ENCODE measurements at regions not wholly inside any gene's neighbourhood (a gene's known extent, or its start where the extent isn't known, plus 50 kb on each side); places are given as distances from the start of the nearest gene placed in this dataset.
"Not testable (repeated sequence)": the region's sequence is repeated elsewhere in the genome, so short reads cannot be mapped to it uniquely, and the experiment has no call there.

DNA sequence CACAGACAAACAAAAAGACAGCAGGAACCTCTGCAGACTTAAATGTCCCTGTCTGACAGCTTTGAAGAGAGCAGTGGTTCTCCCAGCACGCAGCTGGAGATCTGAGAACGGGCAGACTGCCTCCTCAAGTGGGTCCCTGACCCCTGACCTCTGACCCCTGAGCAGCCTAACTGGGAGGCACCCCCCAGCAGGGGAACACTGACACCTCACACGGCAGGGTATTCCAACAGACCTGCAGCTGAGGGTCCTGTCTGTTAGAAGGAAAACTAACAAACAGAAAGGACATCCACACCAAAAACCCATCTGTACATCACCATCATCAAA is 182.3 kb upstream of the NECTIN3 start:
- TF ChIP-seq, protein P1, sequence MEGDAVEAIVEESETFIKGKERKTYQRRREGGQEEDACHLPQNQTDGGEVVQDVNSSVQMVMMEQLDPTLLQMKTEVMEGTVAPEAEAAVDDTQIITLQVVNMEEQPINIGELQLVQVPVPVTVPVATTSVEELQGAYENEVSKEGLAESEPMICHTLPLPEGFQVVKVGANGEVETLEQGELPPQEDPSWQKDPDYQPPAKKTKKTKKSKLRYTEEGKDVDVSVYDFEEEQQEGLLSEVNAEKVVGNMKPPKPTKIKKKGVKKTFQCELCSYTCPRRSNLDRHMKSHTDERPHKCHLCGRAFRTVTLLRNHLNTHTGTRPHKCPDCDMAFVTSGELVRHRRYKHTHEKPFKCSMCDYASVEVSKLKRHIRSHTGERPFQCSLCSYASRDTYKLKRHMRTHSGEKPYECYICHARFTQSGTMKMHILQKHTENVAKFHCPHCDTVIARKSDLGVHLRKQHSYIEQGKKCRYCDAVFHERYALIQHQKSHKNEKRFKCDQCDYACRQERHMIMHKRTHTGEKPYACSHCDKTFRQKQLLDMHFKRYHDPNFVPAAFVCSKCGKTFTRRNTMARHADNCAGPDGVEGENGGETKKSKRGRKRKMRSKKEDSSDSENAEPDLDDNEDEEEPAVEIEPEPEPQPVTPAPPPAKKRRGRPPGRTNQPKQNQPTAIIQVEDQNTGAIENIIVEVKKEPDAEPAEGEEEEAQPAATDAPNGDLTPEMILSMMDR (conservative IDR thresholded peaks at IDR 0.05; ENCODE audit: low read length), result not testable (repeated sequence)
- not testable (repeated sequence) for TF ChIP-seq EZH2phosphoT487 (IDR thresholded peaks at IDR 0.05; ENCODE audit: borderline replicate concordance, low read depth, low read length)
